ENCODE measurements at regions not wholly inside any gene's neighbourhood (a gene's known extent, or its start where the extent isn't known, plus 50 kb on each side); places are given as distances from the start of the nearest gene placed in this dataset.
"Not testable (repeated sequence)": the region's sequence is repeated elsewhere in the genome, so short reads cannot be mapped to it uniquely, and the experiment has no call there.

DNA sequence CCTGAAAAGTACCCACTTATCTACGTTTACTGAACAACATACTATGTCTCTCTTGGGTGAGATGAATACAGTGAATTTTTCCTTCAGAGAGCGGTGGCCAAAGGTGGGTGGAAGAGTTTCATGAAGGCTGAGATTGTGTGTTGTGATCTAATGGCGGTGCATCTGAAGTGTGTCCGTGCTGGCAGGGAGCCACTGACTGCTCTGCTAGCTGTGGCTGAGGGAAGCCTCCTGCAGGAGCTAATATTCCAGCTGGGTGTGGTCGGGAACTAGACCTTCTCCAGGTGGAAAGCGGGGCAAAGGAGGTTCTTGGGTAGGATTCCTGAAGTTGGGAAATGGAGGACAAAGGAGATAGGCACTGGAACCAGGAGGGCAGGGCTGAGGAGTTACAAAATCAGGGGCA, 69.2 kb upstream of the GRB10 start:
- Histone ChIP-seq H3K27me3 (no peaks in the 10 kb centered on the region), H3K9me3 (no peaks in the 10 kb centered on the region), H3K27ac (no peak overlapping the region), H3K36me3 (no peaks in the 10 kb centered on the region), H3K4me3 (no peak overlapping the region), H3K4me1 (no peaks in the 10 kb centered on the region)
- TF ChIP-seq, protein P1, sequence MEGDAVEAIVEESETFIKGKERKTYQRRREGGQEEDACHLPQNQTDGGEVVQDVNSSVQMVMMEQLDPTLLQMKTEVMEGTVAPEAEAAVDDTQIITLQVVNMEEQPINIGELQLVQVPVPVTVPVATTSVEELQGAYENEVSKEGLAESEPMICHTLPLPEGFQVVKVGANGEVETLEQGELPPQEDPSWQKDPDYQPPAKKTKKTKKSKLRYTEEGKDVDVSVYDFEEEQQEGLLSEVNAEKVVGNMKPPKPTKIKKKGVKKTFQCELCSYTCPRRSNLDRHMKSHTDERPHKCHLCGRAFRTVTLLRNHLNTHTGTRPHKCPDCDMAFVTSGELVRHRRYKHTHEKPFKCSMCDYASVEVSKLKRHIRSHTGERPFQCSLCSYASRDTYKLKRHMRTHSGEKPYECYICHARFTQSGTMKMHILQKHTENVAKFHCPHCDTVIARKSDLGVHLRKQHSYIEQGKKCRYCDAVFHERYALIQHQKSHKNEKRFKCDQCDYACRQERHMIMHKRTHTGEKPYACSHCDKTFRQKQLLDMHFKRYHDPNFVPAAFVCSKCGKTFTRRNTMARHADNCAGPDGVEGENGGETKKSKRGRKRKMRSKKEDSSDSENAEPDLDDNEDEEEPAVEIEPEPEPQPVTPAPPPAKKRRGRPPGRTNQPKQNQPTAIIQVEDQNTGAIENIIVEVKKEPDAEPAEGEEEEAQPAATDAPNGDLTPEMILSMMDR (IDR thresholded peaks at IDR 0.05) = no peak
- TF ChIP-seq POLR2A (IDR thresholded peaks at IDR 0.05) (no peak), EP300 (IDR thresholded peaks at IDR 0.05) (no peak), POLR2AphosphoS5 (IDR thresholded peaks at IDR 0.05) (no peak)
- no peak for DNase-seq
- intact Hi-C loops (cut with DNase I) = no loop called here
- WGBS, 2 donors = 51 to 66% methylated on average over 6 of the region's 6 CpGs

DNA sequence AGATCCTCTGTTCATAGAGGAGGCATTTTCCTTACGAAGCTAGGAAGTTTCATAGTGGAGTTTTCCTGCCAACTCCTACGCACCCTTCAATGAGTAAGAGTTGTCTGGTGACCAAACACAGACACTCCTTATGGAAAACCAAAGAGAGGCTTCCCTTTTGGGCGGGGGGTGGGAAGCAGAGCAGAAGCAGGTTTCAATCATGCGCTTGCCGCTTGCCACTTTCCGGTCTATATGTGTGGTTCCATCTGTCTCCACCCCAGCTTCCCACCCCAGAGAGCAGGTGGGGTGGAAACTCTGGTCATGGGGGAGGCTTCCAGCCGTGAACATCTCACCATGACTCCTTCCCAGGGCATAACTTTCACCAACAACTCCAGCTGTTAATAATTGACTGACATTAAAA, 68.8 kb upstream of the GRB10 start:
- DNase-seq = no peak
- TF ChIP-seq POLR2A (IDR thresholded peaks at IDR 0.05) (no peak), EP300 (IDR thresholded peaks at IDR 0.05) (no peak), POLR2AphosphoS5 (IDR thresholded peaks at IDR 0.05) (no peak)
- TF ChIP-seq, protein P1 (IDR thresholded peaks at IDR 0.05) = no peak
- no peaks in the 10 kb centered on the region for H3K36me3 ChIP-seq
- H3K9me3 ChIP-seq = no peaks in the 10 kb centered on the region
- H3K27ac ChIP-seq = no peak overlapping the region
- no peaks in the 10 kb centered on the region for H3K27me3 ChIP-seq
- 87 to 89% methylated on average over 7 of the region's 7 CpGs for WGBS, 2 donors
- intact Hi-C loops (cut with DNase I) = no loop called here
- no peaks in the 10 kb centered on the region for H3K4me1 ChIP-seq
- no peak overlapping the region for H3K4me3 ChIP-seq

DNA sequence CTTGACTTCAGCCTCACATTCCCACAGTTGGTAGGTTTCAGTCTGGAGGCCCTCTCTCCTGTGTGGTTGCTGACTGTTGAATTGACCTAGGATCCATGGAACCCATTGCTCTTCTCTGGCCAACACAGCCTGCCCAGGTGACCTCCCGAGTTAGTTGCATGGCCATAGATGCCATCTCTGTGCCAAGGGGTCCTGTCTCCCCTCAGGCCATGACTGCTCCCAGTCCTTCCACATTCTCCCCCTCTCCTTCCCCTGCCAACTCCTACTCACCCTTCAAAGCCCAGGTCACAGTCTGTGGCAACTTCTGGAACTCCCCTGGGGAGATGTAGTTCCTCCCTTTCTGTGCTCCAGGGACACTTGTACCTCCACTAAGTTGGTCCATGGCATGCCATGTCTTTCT, 67.3 kb upstream of the GRB10 start:
- no peaks in the 10 kb centered on the region for H3K4me1 ChIP-seq
- H3K36me3 ChIP-seq = no peaks in the 10 kb centered on the region
- DNase-seq = no peak
- H3K4me3 ChIP-seq = no peak overlapping the region
- WGBS, 2 donors = 77 to 85% methylated on average over 1 of the region's 1 CpG
- H3K9me3 ChIP-seq = no peaks in the 10 kb centered on the region
- intact Hi-C loops (cut with DNase I) = no loop called here
- no peak overlapping the region for H3K27ac ChIP-seq
- H3K27me3 ChIP-seq = no peaks in the 10 kb centered on the region
- TF ChIP-seq POLR2AphosphoS5 (IDR thresholded peaks at IDR 0.05) (no peak), POLR2A (IDR thresholded peaks at IDR 0.05) (no peak), EP300 (IDR thresholded peaks at IDR 0.05) (no peak)
- TF ChIP-seq, protein P1 (IDR thresholded peaks at IDR 0.05) = no peak

DNA sequence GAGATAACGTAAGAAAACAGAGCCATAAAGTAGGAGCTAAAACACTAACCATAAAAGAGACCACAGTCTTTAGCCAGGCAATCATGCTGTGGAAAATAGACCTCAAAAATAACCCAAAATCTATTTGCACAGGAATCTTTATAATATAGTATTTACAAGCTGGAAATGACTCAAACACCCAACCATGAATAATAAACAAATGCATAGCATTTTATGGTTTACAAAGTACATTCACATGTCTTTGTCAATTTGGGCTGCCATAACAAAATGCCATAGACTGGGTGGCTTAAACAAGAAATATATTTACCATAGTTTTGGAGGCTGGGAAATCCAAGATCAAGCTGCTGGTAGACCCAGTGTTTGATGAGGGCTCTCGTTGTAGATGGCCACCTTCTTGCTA, 65.5 kb upstream of the GRB10 start:
- no peaks in the 10 kb centered on the region for H3K36me3 ChIP-seq
- H3K27ac ChIP-seq = no peak overlapping the region
- H3K9me3 ChIP-seq = no peaks in the 10 kb centered on the region
- TF ChIP-seq EP300 (IDR thresholded peaks at IDR 0.05) (no peak), POLR2A (IDR thresholded peaks at IDR 0.05) (no peak), POLR2AphosphoS5 (IDR thresholded peaks at IDR 0.05) (no peak)
- TF ChIP-seq, protein P1 (IDR thresholded peaks at IDR 0.05) = no peak
- intact Hi-C loops (cut with DNase I) = no loop called here
- no peaks in the 10 kb centered on the region for H3K4me1 ChIP-seq
- DNase-seq = no peak
- H3K27me3 ChIP-seq = no peaks in the 10 kb centered on the region
- WGBS, 2 donors = 22 to 26% methylated on average over 2 of the region's 2 CpGs
- H3K4me3 ChIP-seq = no peak overlapping the region

DNA sequence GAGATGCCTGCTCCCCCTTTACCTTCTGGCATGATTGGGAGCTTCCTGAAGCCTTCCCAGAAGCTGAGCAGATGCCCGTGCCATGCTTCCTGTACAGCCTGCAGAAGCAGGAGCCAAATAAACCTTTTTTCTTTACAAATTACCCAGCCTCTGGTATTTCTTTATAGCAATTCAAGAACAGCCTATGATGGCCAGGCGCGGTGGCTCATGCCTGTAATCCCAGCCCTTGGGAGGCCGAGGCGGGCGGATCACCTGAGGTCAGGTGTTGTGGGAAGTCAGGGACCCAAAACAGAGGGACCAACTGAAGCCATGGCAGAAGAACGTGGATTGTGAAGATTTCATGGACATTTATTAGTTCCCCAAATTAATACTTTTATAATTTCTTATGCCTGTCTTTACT, 62.2 kb upstream of the GRB10 start:
- WGBS, 2 donors = 90 to 93% methylated on average over 7 of the region's 7 CpGs

More for the DNA sequence above, 62.2 kb upstream of the GRB10 start:
- H3K4me3 ChIP-seq; H3K4me1 ChIP-seq; DNase-seq; H3K36me3 ChIP-seq; H3K9me3 ChIP-seq; H3K27ac ChIP-seq; intact Hi-C loops (cut with DNase I); H3K27me3 ChIP-seq: not testable (repeated sequence)

Measured in sigmoid colon (tissue), 6 donors.